Esophagus muscularis mucosa (tissue), 4 donors: ENCODE measurements at regions not wholly inside any gene's neighbourhood (a gene's known extent, or its start where the extent isn't known, plus 50 kb on each side); places are given as distances from the start of the nearest gene placed in this dataset.
A peak's percentile ranks its signal among the peaks of the same experiment; 100 is the strongest.

Source experiments
- DNase-seq: peaks from one replicate; pipeline ENCODE4 v3.0.0-alpha.2; 2017; ENCODE audit errors: extremely low spot score
- H3K27ac ChIP-seq, 4 donors: fragments of 200-600 bp; sonication (generic); replicated peaks in 1 of 4; 1 replicate in 3 of 4; 2 replicates in 1 of 4; pipeline ENCODE4 v1.5.1; 2016 to 2019; ENCODE audit warnings: mild to moderate bottlenecking in 1 of 4
- H3K27me3 ChIP-seq, 4 donors: fragments of 200-600 bp; sonication (generic); one replicate each; pipeline versions ENCODE4 v1.5.1 to v1.6.0; 2016 to 2019
- H3K36me3 ChIP-seq, 4 donors: fragments of 200-600 bp; sonication (generic); one replicate each; pipeline ENCODE4 v1.5.1; 2016 to 2019
- H3K4me1 ChIP-seq, 4 donors: fragments of 200-600 bp; sonication (generic); one replicate each; pipeline ENCODE4 v1.5.1; 2016 to 2019
- H3K4me3 ChIP-seq, 4 donors: fragments of 200-600 bp; sonication (generic); 1 replicate in 2 of 4; 2 replicates in 2 of 4; pipeline ENCODE4 v1.5.1; 2016 to 2019; ENCODE audit warnings: mild to moderate bottlenecking in 4 of 4, moderate library complexity in 1 of 4
- H3K9me3 ChIP-seq, 4 donors: fragments of 200-600 bp; sonication (generic); 1 replicate in 3 of 4; 2 replicates in 1 of 4; pipeline ENCODE4 v1.5.1; 2016 to 2019
- CTCF ChIP-seq, 3 experiments: fragments of 200-600 bp in 2 of 3; fragments of 450-650 bp in 1 of 3; sonication (generic) in 2 of 3; IDR thresholded peaks; one replicate each; pipeline ENCODE4 v1.5.1; 2017 to 2019; ENCODE audit warnings: antibody characterized with exemption in 3 of 3, mild to moderate bottlenecking in 2 of 3, moderate library complexity in 1 of 3
- EP300 ChIP-seq: sonication (generic); formaldehyde crosslinking; IDR thresholded peaks from one replicate; pipeline ENCODE4 v1.6.1; 2017; ENCODE audit warnings: antibody characterized with exemption
- POLR2A ChIP-seq: fragments of 450-650 bp; IDR thresholded peaks from one replicate; pipeline ENCODE4 v1.6.1; 2017; ENCODE audit warnings: antibody characterized with exemption, moderate library complexity, mild to moderate bottlenecking, low read depth
- POLR2AphosphoS5 ChIP-seq, 2 donors: sonication (generic); formaldehyde crosslinking; IDR thresholded peaks; one replicate each; pipeline ENCODE4 v1.6.1; 2017; ENCODE audit warnings: antibody characterized with exemption in 2 of 2
- WGBS: methylation state at CpG from one replicate; pipeline ENCODE4 v1.1.5; 2018; 5-methylcytosine and 5-hydroxymethylcytosine counted together
- intact Hi-C: fragments of 100-400 bp; cut with DNase I; formaldehyde crosslinking; loops from one replicate; pipeline ENCODE4 v1.15.1; 2023

GRCh38 chr9:78565481-78565880, 268.6 kb downstream of the PSAT1 start:
- 56% methylated on average over 5 of the region's 5 CpGs for WGBS
- Histone ChIP-seq H3K4me1 (no peaks in the 10 kb centered on the region), H3K4me3 (no peak overlapping the region), H3K27me3 (no peaks in the 10 kb centered on the region), H3K27ac (no peak overlapping the region), H3K36me3 (no peaks in the 10 kb centered on the region), H3K9me3 (no peaks in the 10 kb centered on the region)
- TF ChIP-seq POLR2AphosphoS5 (IDR thresholded peaks at IDR 0.05) (no peak), POLR2A (no peak), EP300 (no peak), CTCF (IDR thresholded peaks at IDR 0.05) (no peak)
- peak; percentile 60 for DNase-seq
- intact Hi-C loops: no loop called here

- Histone ChIP-seq H3K4me3 (no peak overlapping the region), H3K27me3 (no peaks in the 10 kb centered on the region), H3K4me1 (no peaks in the 10 kb centered on the region), H3K27ac (no peak overlapping the region), H3K36me3 (no peaks in the 10 kb centered on the region), H3K9me3 (no peaks in the 10 kb centered on the region)
- 74% methylated on average over 2 of the region's 2 CpGs for WGBS
- TF ChIP-seq CTCF (IDR thresholded peaks at IDR 0.05): no peak
- no peak for TF ChIP-seq EP300
- TF ChIP-seq POLR2AphosphoS5 (IDR thresholded peaks at IDR 0.05): no peak
- no peak for TF ChIP-seq POLR2A
- intact Hi-C loops: no loop called here
- DNase-seq: peak; percentile 74
Observed at GRCh38 chr9:78566521-78566920, 269.6 kb downstream of the PSAT1 start.

- intact Hi-C loops: no loop called here
- Histone ChIP-seq H3K27me3 (no peaks in the 10 kb centered on the region), H3K27ac (no peak overlapping the region), H3K9me3 (no peaks in the 10 kb centered on the region), H3K4me1 (no peaks in the 10 kb centered on the region), H3K36me3 (no peaks in the 10 kb centered on the region), H3K4me3 (no peak overlapping the region)
- 92% methylated on average over 5 of the region's 5 CpGs for WGBS
- peak; percentile 55 for DNase-seq
- TF ChIP-seq EP300 (no peak), POLR2A (no peak), POLR2AphosphoS5 (IDR thresholded peaks at IDR 0.05) (no peak), CTCF (IDR thresholded peaks at IDR 0.05) (no peak)
Observed at GRCh38 chr9:78566948-78567675, 270.2 kb downstream of the PSAT1 start.

- Histone ChIP-seq H3K36me3 (no peaks in the 10 kb centered on the region), H3K4me3 (no peak overlapping the region), H3K27ac (no peak overlapping the region), H3K9me3 (no peaks in the 10 kb centered on the region), H3K27me3 (no peaks in the 10 kb centered on the region), H3K4me1 (no peaks in the 10 kb centered on the region)
- peak; percentile 57 for DNase-seq
- TF ChIP-seq POLR2A (no peak), POLR2AphosphoS5 (IDR thresholded peaks at IDR 0.05) (no peak), CTCF (IDR thresholded peaks at IDR 0.05) (no peak)
- WGBS: 81% methylated on average over 3 of the region's 3 CpGs
- intact Hi-C loops: no loop called here
Observed at GRCh38 chr9:78567693-78568092, 270.8 kb downstream of the PSAT1 start.

- Histone ChIP-seq H3K4me1 (no peaks in the 10 kb centered on the region), H3K9me3 (no peaks in the 10 kb centered on the region), H3K4me3 (no peak overlapping the region), H3K27me3 (no peaks in the 10 kb centered on the region), H3K36me3 (no peaks in the 10 kb centered on the region), H3K27ac (no peak overlapping the region)
- TF ChIP-seq POLR2AphosphoS5 (IDR thresholded peaks at IDR 0.05): no peak
- TF ChIP-seq POLR2A: no peak
- TF ChIP-seq CTCF (IDR thresholded peaks at IDR 0.05): no peak
- TF ChIP-seq EP300: no peak
- 95% methylated on average over 5 of the region's 5 CpGs for WGBS
- intact Hi-C loops: no loop called here
- peak; percentile 77 for DNase-seq
Observed at GRCh38 chr9:78568774-78569173, 271.8 kb downstream of the PSAT1 start.
